ENCODE measurements at regions not wholly inside any gene's neighbourhood (a gene's known extent, or its start where the extent isn't known, plus 50 kb on each side); places are given as distances from the start of the nearest gene placed in this dataset.

DNA sequence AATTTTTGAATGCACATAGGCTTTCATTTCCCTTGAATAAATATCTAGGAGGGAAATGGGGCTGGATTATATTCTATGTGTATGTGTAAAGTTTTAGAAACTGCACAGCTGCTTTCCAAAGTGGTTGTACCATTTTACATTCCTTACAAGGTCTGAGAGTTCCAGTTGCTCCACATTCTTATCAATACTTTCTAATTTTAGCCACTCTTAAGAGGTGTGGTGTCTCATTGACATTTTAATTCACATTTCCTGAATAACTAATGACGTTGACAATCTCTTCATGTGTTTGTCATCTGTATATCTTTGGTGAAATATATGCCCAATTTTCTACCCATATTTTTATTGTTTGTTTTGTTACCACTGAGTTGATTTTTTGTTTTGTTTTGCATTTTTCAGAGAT is 74.6 kb upstream of the VASH1 start:
- no peaks in the 10 kb centered on the region for H3F3A ChIP-seq (replicated peaks; ENCODE audit: insufficient read depth)
- no peaks in the 10 kb centered on the region for H3K79me2 ChIP-seq (ENCODE audit: insufficient read depth)
- H3K9me2 ChIP-seq: no peaks in the 10 kb centered on the region
- H3K9ac ChIP-seq: no peak overlapping the region
- 5% methylated on average over 1 of the region's 1 CpG for WGBS (ENCODE audit: low lambda C conversion rate)
- no peak overlapping the region for H3K4me3 ChIP-seq (ENCODE audit: low read depth in 2 of 2, low read length in 1 of 2)
- no peak for DNase-seq
- ChIA-PET CTCF (interaction anchor here (1.2 to 1.4 kb wide), 3 partner anchors 23 to 43 kb away, joined by 3 to 7 read pairs (median 3); no protein-coding TSS in a partner anchor), POLR2A (no interaction called here)
- no peak for TF ChIP-seq RXRA (IDR thresholded peaks at IDR 0.05; ENCODE audit: borderline replicate concordance, low read depth)
- TF ChIP-seq TCF12 (IDR thresholded peaks at IDR 0.05): no peak
- TF ChIP-seq FOXJ3 (CRISPR knock-in tag; IDR thresholded peaks at IDR 0.05): no peak
- TF ChIP-seq ELF1 (IDR thresholded peaks at IDR 0.05): no peak
- TF ChIP-seq RFX5 (IDR thresholded peaks at IDR 0.05; ENCODE audit: low read length): no peak
- TF ChIP-seq RAD21 (IDR thresholded peaks at IDR 0.05; ENCODE audit: low read length): no peak
- no peak for TF ChIP-seq TEAD4 (IDR thresholded peaks at IDR 0.05; ENCODE audit: borderline replicate concordance, insufficient read depth)
- TF ChIP-seq SIN3A (IDR thresholded peaks at IDR 0.05; ENCODE audit: borderline replicate concordance, low read depth, low read length): no peak
- H3K9me3 ChIP-seq: peaks cover 11% of the 10 kb centered on the region; the same call in 1 of the 2 replicates
- H3K4me1 ChIP-seq (ENCODE audit: control insufficient read depth in 1 of 2, insufficient read depth in 2 of 2, low read depth in 1 of 2, low read length in 1 of 2): no peaks in the 10 kb centered on the region
- no peak overlapping the region for H2AFZ ChIP-seq (ENCODE audit: low read depth)
- no peaks in the 10 kb centered on the region for H3K36me3 ChIP-seq (replicated peaks in 1 of 2; ENCODE audit: control insufficient read depth in 1 of 2, insufficient read depth in 2 of 2, low read length in 1 of 2)
- H3K27ac ChIP-seq (ENCODE audit: low read depth in 2 of 2, low read length in 1 of 2): no peak overlapping the region
- H3K4me2 ChIP-seq: no peak overlapping the region
- no peaks in the 10 kb centered on the region for H3K27me3 ChIP-seq (ENCODE audit: insufficient read depth)
- no peaks in the 10 kb centered on the region for H4K20me1 ChIP-seq (ENCODE audit: insufficient read depth)

DNA sequence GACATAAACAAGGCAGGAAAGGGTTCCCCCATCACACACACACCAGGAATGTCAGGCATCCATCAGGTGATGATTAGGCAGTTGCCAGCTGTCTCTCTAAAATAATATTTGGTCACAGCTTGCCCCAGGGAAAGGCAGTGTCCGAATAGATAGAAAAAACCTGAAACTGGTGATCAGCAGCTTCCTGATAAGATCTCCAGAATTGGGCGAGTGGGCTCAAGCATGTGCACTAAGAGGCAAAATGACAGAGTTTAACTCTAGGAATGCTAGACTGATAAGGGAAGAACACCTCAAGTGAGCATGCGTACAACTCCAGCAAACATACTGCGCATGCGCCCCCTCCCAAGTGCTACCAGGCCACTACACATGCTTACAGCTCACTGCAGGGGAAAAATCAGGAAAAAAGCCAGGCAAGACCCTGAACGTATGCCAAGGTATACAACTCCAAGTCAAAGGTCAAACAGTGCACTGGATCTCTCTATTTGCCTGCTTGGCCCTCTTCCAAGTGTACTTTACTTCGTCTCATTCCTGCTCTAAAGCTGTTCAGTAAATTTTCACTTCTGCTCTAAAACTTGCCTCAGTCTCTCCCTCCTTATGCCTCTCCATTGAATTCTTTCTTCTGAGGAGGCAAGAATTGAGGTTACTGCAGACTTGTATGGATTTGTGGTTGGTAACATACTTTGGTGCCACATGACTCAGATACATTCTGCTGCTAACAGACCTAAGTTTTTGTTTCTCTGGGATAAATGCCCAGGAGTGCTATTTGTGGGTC is 73.5 kb upstream of the VASH1 start:
- H3K36me3 ChIP-seq (replicated peaks in 1 of 2; ENCODE audit: control insufficient read depth in 1 of 2, insufficient read depth in 2 of 2, low read length in 1 of 2): no peaks in the 10 kb centered on the region
- ChIA-PET CTCF (interaction anchor here (1.0 to 1.2 kb wide), 3 partner anchors 40 to 438 kb away, joined by 3 read pairs; no protein-coding TSS in a partner anchor), POLR2A (no interaction called here)
- TF ChIP-seq FOSL2 (IDR thresholded peaks at IDR 0.05; ENCODE audit: borderline replicate concordance, low read depth) (no peak), JUND (IDR thresholded peaks at IDR 0.05) (no peak), TAF1 (IDR thresholded peaks at IDR 0.05; ENCODE audit: borderline replicate concordance, low read depth, low read length) (no peak), REST (IDR thresholded peaks at IDR 0.05; ENCODE audit: low read depth, low read length) (no peak), POLR2AphosphoS5 (IDR thresholded peaks at IDR 0.05; ENCODE audit: low read depth, low read length) (no peak), EZH2phosphoT487 (IDR thresholded peaks at IDR 0.05; ENCODE audit: borderline replicate concordance, low read depth) (no peak), YY1 (IDR thresholded peaks at IDR 0.05; ENCODE audit: low read depth) (no peak), NRF1 (IDR thresholded peaks at IDR 0.05; ENCODE audit: low read depth, low read length) (no peak), ELF1 (IDR thresholded peaks at IDR 0.05) (no peak), GATA2 (CRISPR knock-in tag; IDR thresholded peaks at IDR 0.05) (no peak), RCOR1 (IDR thresholded peaks at IDR 0.05; ENCODE audit: low read length) (no peak)
- H3K4me1 ChIP-seq (ENCODE audit: control insufficient read depth in 1 of 2, insufficient read depth in 2 of 2, low read depth in 1 of 2, low read length in 1 of 2): no peaks in the 10 kb centered on the region
- no peak for DNase-seq
- H3K9me2 ChIP-seq: no peaks in the 10 kb centered on the region
- no peak overlapping the region for H2AFZ ChIP-seq (ENCODE audit: low read depth)
- 43% methylated on average over 7 of the region's 7 CpGs for WGBS (ENCODE audit: low lambda C conversion rate)
- no peak overlapping the region for H3K9ac ChIP-seq
- H3K27me3 ChIP-seq (ENCODE audit: insufficient read depth): no peaks in the 10 kb centered on the region
- H3F3A ChIP-seq (replicated peaks; ENCODE audit: insufficient read depth): no peaks in the 10 kb centered on the region
- peaks cover 11% of the 10 kb centered on the region; the same call in 1 of the 2 replicates for H3K9me3 ChIP-seq
- no peak overlapping the region for H3K27ac ChIP-seq (ENCODE audit: low read depth in 2 of 2, low read length in 1 of 2)
- no peaks in the 10 kb centered on the region for H4K20me1 ChIP-seq (ENCODE audit: insufficient read depth)
- H3K4me2 ChIP-seq: no peak overlapping the region
- no peak overlapping the region for H3K4me3 ChIP-seq (ENCODE audit: low read depth in 2 of 2, low read length in 1 of 2)
- H3K79me2 ChIP-seq (ENCODE audit: insufficient read depth): no peaks in the 10 kb centered on the region
